ENCODE measurements at regions not wholly inside any gene's neighbourhood (a gene's known extent, or its start where the extent isn't known, plus 50 kb on each side); places are given as distances from the start of the nearest gene placed in this dataset.
"Not testable (repeated sequence)": the region's sequence is repeated elsewhere in the genome, so short reads cannot be mapped to it uniquely, and the experiment has no call there.

DNA sequence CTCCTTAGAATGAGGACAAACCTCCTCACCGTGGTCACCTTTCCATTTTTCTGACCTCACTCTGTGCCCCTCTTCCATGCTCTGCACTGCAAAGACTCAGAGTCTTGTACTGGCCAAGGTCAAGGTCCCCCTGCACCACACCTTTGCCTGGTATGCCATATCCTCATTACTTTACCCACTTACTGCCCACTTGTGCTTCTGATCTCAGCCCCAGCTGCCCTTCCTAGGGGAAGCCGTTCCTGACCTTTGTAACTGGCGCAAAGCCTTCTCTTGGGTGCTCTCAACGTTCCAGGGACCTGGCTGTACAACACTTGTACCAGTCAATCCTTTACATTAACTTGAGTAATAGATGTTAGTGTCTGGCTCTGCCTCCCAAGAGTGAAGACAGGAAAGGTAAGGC, 256.0 kb downstream of the SV2B start:
- DNase-seq: no peak

DNA sequence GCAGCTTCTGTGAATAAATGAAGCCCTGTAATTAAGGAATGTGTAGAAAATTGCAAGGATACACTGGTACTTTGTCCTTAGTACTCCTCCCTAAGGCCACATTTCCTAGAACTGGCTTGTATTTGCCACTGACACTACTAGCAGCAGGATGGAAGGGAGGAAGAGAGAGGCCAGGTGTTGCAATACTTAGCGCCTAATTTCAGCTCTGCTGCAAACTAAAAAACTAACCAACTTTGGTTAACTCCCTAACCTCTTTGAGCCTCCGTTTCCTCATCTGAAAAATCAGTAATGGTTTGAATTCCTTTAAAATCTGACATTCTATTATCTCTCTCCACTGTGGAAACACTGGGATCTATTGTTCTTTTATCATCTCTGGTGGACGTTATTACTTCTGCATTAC, 257.0 kb downstream of the SV2B start:
- DNase-seq: no peak

DNA sequence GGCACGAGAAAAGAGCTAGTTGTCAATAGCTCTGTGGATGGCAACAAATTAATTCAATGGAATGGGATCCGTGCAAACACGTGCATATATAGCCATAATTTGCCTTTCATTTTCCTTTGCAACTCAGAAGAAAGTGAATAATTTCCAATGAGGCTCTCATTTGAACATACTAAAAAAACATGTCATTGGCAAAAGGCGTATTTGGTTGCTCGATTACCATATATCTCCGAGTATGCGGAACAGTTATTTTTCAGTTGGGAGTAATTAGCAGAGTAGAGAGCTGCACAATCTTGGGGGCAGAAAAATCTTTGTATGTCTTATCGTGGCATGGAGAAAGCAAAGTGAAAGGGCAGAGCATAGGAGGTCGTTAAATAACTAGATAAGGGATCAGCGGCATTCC, 257.4 kb downstream of the SV2B start:
- DNase-seq: no peak

DNA sequence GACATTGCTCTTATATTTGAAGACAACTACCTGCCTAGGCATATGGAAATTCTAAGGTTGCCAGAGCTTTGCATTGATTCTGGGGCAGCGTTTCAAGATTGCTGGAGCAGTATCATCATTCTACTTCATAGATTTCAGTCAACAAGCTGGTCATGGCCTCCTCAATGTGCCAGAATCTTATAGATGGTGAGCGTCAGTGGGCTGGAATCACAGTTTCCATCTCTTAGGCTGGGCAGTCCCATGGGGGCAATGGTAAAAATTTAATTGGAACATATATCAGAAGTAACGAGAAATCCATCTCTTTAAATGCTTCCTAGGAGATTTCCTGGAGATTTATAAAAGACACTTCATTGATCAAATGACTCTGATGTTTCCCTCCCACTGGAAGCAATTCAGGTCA, 258.3 kb downstream of the SV2B start:
- DNase-seq: no peak

GRCh38 chr15:91361696-91362095, 261.6 kb downstream of the SV2B start:
- DNase-seq: not testable (repeated sequence)

DNA sequence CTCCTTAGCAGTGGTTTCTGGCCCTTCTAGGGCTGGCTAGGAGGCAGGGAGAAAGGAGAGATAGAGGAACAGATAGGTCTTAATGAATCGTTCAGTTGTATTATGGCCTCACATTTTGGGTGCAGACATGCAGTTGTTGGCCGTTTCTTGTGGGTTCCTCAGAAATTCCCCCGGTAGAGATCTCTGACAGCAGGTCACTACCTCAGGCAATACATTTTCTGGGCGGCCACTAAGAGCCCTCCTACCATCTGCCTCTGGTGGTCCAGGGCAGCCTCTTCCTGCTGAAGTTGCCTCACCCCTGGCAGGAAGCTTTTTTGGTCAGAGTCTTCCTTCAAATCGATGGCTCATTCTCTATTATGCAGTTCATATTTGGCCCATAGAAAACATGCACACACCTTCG, 266.1 kb downstream of the SV2B start:
- no peak for DNase-seq

DNA sequence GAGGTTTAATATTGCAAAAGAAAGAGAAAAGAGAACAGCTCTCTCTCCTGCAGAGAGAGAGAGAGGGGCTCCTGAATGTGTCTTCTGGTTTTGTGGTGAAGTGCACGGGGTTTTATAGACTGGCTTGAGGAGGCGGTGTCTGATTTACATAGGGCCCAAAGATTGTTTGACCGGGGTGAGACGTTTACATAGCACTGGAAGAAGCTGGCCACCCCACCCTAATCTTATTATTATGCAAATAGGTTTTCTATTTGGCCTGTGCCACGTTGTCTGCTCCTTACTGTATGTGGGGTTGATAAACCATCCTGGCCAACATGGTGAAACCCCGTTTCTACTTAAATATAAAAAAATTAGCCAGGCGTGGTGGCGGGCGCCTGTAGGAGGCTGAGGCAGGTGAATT, 268.6 kb downstream of the SV2B start:
- DNase-seq: no peak

GRCh38 chr15:91369823-91370222, 269.8 kb downstream of the SV2B start:
- no peak for DNase-seq

- DNase-seq: not testable (repeated sequence)
Measured at GRCh38 chr15:91371345-91371744, 271.3 kb downstream of the SV2B start.

- DNase-seq: no peak
Measured at GRCh38 chr15:91374336-91374735, 274.3 kb downstream of the SV2B start.

DNA sequence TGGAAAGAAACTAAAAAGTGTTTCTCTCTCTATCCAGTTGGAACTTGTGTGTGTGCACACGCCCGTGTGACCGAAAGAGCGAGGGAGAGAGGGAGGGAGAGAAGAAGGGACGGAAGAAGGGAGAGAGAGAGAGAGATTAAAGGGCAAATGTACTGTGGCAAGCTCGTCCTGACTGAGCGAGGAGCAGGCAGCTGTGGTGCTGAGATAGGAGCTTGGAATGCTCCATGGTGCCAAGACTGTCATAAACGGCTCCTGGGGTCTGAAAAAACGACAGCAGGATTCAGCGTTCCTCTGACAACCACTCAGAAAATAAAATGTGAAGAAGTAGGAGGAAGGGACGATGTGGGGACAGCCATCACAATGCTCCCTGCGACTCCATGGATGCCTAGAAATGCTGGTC, 276.0 kb downstream of the SV2B start:
- no peak for DNase-seq

- DNase-seq: no peak
Measured at GRCh38 chr15:91380114-91380513, 280.1 kb downstream of the SV2B start.

DNA sequence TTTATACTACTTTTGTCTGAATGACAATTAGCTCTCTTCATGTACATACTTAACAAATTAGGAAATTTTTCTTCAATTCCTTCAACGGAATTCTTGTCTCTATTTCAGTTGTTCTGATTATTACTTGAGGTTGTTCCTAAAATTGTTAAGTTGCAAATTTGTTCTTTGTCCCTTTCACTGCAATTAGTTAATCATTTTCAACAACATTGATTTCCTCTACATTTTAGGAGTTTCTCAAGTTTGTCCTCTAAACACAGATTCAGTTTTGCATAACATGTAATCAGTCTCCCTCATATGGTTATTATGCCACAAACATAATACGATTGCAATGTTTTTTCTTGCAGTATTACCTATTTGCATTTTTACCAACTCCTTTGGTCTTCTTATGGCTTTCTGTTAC, 283.5 kb downstream of the SV2B start:
- DNase-seq: no peak

GRCh38 chr15:91384189-91384730, 284.2 kb downstream of the SV2B start:
- DNase-seq: no peak

DNA sequence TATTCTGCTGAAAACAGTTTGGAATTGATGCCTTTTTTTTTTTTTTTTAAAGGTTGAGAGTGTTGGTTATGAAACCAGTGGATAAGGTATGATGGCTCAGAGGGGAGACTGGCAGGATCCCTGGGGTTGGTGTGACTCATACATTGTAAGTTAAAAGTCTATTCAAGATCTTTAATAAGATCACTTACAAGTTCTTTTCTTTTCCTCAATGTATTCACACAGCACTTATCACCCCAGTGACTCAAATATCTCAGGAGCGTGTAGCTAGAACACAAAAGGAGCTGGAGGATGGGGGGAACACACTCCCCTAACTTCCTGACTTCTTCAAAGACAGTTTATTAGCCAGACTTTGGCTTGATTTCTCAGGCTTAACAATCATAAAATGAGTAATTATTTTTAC, 285.3 kb downstream of the SV2B start:
- DNase-seq: no peak

- no peak for DNase-seq
Measured at GRCh38 chr15:91393186-91393585, 293.1 kb downstream of the SV2B start.

DNA sequence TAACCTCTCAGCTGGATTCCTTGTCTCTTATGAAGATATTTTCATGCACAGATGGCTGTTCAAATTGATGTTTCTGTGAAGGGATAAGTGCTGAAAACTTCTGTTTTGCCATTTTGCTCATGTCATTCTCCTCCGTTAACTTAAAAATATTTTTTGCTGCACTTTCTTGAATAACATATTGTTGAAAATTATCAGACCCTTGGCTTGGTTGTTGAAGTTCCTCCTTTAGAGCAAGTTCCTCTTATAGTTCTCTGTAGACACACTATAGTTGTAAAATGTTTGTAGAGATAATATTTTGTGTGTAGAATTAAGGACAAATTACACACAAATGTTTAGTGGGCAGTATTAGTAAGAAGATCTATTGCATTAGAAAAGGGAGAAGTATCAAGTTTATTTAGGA, 300.4 kb downstream of the SV2B start:
- no peak for DNase-seq

DNA sequence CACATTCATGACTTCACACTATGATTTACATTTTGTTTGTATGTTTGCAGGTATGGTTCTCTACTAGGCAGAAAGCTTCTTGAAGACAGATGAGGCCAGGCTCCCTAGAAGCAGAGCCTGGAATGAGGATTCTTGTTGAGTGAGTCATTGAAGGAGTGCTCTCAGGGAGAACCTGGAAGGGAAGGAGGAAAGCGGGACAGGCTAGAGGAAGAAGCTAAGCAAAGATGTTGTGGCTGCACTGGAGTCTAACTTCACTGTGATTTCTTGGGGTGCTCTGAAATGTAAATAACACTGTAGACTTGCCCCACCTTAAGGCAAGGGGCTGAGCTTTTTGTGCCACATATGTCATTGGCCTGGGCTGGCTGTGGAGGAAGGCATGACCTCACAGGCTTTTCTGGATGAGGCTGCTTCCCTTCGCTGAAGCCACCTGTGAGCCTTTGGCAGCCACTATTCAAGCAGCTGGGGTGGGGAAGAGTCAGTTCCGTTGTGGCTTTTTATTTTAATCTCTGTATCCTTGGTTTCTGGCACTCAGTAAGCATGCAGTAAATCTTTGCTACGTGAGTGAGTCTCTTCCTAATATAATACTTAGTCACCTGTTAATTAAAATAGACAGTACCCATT, 307.3 kb downstream of the SV2B start:
- no peak for DNase-seq

GRCh38 chr15:91408476-91409076, 308.5 kb downstream of the SV2B start:
- DNase-seq: no peak

DNA sequence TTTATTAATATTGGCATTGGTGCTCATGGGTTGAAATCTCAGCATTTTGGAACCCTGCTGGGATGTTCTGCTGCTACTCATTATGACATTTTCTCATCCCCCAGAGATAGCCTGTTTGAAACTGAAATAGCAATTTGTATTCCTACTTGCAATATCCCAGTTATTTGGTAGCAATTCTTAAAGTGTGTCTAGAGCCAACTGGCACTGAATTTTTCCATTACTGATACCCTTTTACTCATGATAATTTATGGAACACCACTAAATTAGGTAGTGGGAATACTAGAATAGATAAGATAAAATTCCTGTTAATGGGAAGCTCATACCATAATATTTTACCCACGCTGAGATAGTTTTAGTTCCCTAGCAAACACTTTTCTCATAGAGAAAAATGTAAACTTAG, 309.3 kb downstream of the SV2B start:
- DNase-seq: no peak

- DNase-seq: no peak
Measured at GRCh38 chr15:91411586-91411985, 311.5 kb downstream of the SV2B start.

GRCh38 chr15:91412138-91412928, 312.3 kb downstream of the SV2B start:
- DNase-seq: no peak

DNA sequence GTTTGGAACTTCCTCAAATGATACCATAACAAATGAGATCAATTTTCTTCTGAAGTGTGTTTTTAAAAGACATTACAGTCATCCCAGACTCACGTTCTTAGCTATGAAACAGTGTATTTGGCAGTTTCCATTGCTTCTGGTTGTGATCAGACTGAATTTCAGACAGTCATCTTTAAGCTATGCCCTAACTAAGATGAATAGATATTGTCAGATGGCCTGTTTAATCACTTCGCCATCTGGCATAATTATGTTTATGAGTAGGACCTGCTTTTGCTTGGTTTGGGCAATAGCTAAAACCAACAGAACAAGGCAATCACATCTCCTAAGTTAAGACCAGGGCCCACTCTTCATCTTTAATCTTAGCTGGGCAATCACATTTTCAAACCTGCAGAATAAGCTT, 313.1 kb downstream of the SV2B start:
- no peak for DNase-seq

GRCh38 chr15:91414124-91414523, 314.1 kb downstream of the SV2B start:
- DNase-seq: no peak

All from NCI-H1436 (cell line).